ENCODE measurements at regions not wholly inside any gene's neighbourhood (a gene's known extent, or its start where the extent isn't known, plus 50 kb on each side); places are given as distances from the start of the nearest gene placed in this dataset.

GRCh38 chr2:172168917-172169346, 66.2 kb upstream of the DLX2 start:
- H3K4me1 Mint-ChIP-seq (ENCODE audit: low read depth, unreplicated experiment), result no peaks in the 10 kb centered on the region
- H3K27ac Mint-ChIP-seq (ENCODE audit: unreplicated experiment), result no peak overlapping the region
- TF ChIP-seq CTCF (IDR thresholded peaks at IDR 0.05; ENCODE audit: insufficient read depth in 1 of 2, low read depth in 1 of 2, low read length in 1 of 2, severe bottlenecking in 1 of 2, unreplicated experiment in 1 of 2), result no peak
- CTCF ChIA-PET, result no interaction called here
- intact Hi-C loops (cut with micrococcal nuclease; ENCODE audit: unreplicated experiment), result no loop called here
- peaks cover 11% of the 10 kb centered on the region for H3K27me3 Mint-ChIP-seq (ENCODE audit: insufficient read depth, unreplicated experiment)
- Histone ChIP-seq H3K27me3 (replicated peaks; ENCODE audit: control insufficient read depth, insufficient read depth, low read length) (peaks cover 2% of the 10 kb centered on the region; the same call in 1 of the 2 replicates), H3K4me3 (ENCODE audit: low read depth, low read length) (no peak overlapping the region), H3K4me1 (no peaks in the 10 kb centered on the region), H3K36me3 (ENCODE audit: control insufficient read depth, insufficient read depth, low read length) (no peaks in the 10 kb centered on the region), H3K9me3 (no peaks in the 10 kb centered on the region)
- POLR2A ChIA-PET, result no interaction called here
- H3K36me3 Mint-ChIP-seq (ENCODE audit: insufficient read depth, unreplicated experiment), result no peaks in the 10 kb centered on the region
- BruUV-seq (replicated peaks), result no TSS peak
- no peaks in the 10 kb centered on the region for H3K9me3 Mint-ChIP-seq (ENCODE audit: unreplicated experiment)
- H3K4me3 Mint-ChIP-seq (ENCODE audit: unreplicated experiment), result no peak overlapping the region
- no peak for DNase-seq

GRCh38 chr2:172169611-172170010, 66.9 kb upstream of the DLX2 start:
- H3K9me3 ChIP-seq, result no peaks in the 10 kb centered on the region
- Mint-ChIP-seq H3K36me3 (ENCODE audit: insufficient read depth, unreplicated experiment) (no peaks in the 10 kb centered on the region), H3K9me3 (ENCODE audit: unreplicated experiment) (no peaks in the 10 kb centered on the region), H3K4me1 (ENCODE audit: low read depth, unreplicated experiment) (no peaks in the 10 kb centered on the region), H3K27ac (ENCODE audit: unreplicated experiment) (no peak overlapping the region), H3K4me3 (ENCODE audit: unreplicated experiment) (no peak overlapping the region), H3K27me3 (ENCODE audit: insufficient read depth, unreplicated experiment) (peaks cover 11% of the 10 kb centered on the region)
- no peak overlapping the region for H3K4me3 ChIP-seq (ENCODE audit: low read depth, low read length)
- BruUV-seq (replicated peaks), result no TSS peak
- no peak for TF ChIP-seq CTCF (IDR thresholded peaks at IDR 0.05; ENCODE audit: insufficient read depth in 1 of 2, low read depth in 1 of 2, low read length in 1 of 2, severe bottlenecking in 1 of 2, unreplicated experiment in 1 of 2)
- peaks cover 2% of the 10 kb centered on the region; the same call in 1 of the 2 replicates for H3K27me3 ChIP-seq (replicated peaks; ENCODE audit: control insufficient read depth, insufficient read depth, low read length)
- H3K4me1 ChIP-seq, result no peaks in the 10 kb centered on the region
- CTCF ChIA-PET, result no interaction called here
- intact Hi-C loops (cut with micrococcal nuclease; ENCODE audit: unreplicated experiment), result loop anchor here (10.0 kb wide), 1 partner anchor 545 kb away; no protein-coding TSS in a partner anchor
- DNase-seq, result no peak
- POLR2A ChIA-PET, result no interaction called here
- no peaks in the 10 kb centered on the region for H3K36me3 ChIP-seq (ENCODE audit: control insufficient read depth, insufficient read depth, low read length)

GRCh38 chr2:172172513-172173173, 69.9 kb upstream of the DLX2 start:
- intact Hi-C loops (cut with micrococcal nuclease; ENCODE audit: unreplicated experiment), result loop anchor here (1.0 to 10.0 kb wide), 4 partner anchors 54 to 542 kb away; partner anchors contain the start of gene ITGA6
- H3K36me3 ChIP-seq (ENCODE audit: control insufficient read depth, insufficient read depth, low read length), result no peaks in the 10 kb centered on the region
- Mint-ChIP-seq H3K27me3 (ENCODE audit: insufficient read depth, unreplicated experiment) (peaks cover 8% of the 10 kb centered on the region), H3K27ac (ENCODE audit: unreplicated experiment) (no peak overlapping the region), H3K4me3 (ENCODE audit: unreplicated experiment) (peak overlapping the region; percentile 67), H3K4me1 (ENCODE audit: low read depth, unreplicated experiment) (no peaks in the 10 kb centered on the region), H3K9me3 (ENCODE audit: unreplicated experiment) (no peaks in the 10 kb centered on the region), H3K36me3 (ENCODE audit: insufficient read depth, unreplicated experiment) (no peaks in the 10 kb centered on the region)
- H3K9me3 ChIP-seq, result no peaks in the 10 kb centered on the region
- ChIA-PET CTCF (interaction anchor here (0.5 to 2.4 kb wide), 13 partner anchors 36 to 538 kb away, joined by 3 to 35 read pairs (median 3); partner anchors contain the start of gene ITGA6), POLR2A (interaction anchor here (0.5 to 1.0 kb wide), 2 partner anchors 59 to 289 kb away, joined by 3 read pairs; no protein-coding TSS in a partner anchor)
- TF ChIP-seq CTCF (IDR thresholded peaks at IDR 0.05; ENCODE audit: insufficient read depth in 1 of 2, low read depth in 1 of 2, low read length in 1 of 2, severe bottlenecking in 1 of 2, unreplicated experiment in 1 of 2), result peak; percentile 87 to 89
- peak overlapping the region; percentile 50 for H3K4me3 ChIP-seq (ENCODE audit: low read depth, low read length)
- peak; percentile 72 to 89 for DNase-seq
- peaks cover 4% of the 10 kb centered on the region; the same call in 1 of the 2 replicates for H3K27me3 ChIP-seq (replicated peaks; ENCODE audit: control insufficient read depth, insufficient read depth, low read length)
- H3K4me1 ChIP-seq, result no peaks in the 10 kb centered on the region
- BruUV-seq (replicated peaks), result no TSS peak
